Neural crest cell (in vitro differentiated cells): ENCODE measurements at regions not wholly inside any gene's neighbourhood (a gene's known extent, or its start where the extent isn't known, plus 50 kb on each side); places are given as distances from the start of the nearest gene placed in this dataset.

Source experiments
- DNase-seq: peaks from one replicate; pipeline ENCODE4 v3.0.0; 2021; ENCODE audit warnings: low read depth, mixed read lengths, low spot score
- H3K27ac Mint-ChIP-seq: one replicate; pipeline ENCODE4 v1.8.0; 2021; ENCODE audit warnings: mild to moderate bottlenecking, mixed read lengths; ENCODE audit not compliant: unreplicated experiment
- H3K27me3 Mint-ChIP-seq: 2 replicates; pipeline ENCODE4 v1.8.0; 2021; ENCODE audit warnings: low read depth, mild to moderate bottlenecking, mixed read lengths
- H3K36me3 Mint-ChIP-seq: 2 replicates; pipeline ENCODE4 v1.8.0; 2021; ENCODE audit warnings: low read depth, mild to moderate bottlenecking, mixed read lengths
- H3K4me1 Mint-ChIP-seq: 2 replicates; pipeline ENCODE4 v1.8.0; 2021; ENCODE audit warnings: mixed read lengths
- H3K4me3 Mint-ChIP-seq: one replicate; pipeline ENCODE4 v1.8.0; 2021; ENCODE audit warnings: mild to moderate bottlenecking, mixed read lengths
- H3K9me3 Mint-ChIP-seq: 2 replicates; pipeline ENCODE4 v1.8.0; 2021; ENCODE audit warnings: mixed read lengths
- TF ChIP-seq, protein P1 (sequence below): fragments of 200-600 bp; sonication (generic); conservative IDR thresholded peaks from 2 replicates; pipeline ENCODE4 v1.5.0; 2021; ENCODE audit warnings: antibody characterized with exemption, mild to moderate bottlenecking

DNA sequence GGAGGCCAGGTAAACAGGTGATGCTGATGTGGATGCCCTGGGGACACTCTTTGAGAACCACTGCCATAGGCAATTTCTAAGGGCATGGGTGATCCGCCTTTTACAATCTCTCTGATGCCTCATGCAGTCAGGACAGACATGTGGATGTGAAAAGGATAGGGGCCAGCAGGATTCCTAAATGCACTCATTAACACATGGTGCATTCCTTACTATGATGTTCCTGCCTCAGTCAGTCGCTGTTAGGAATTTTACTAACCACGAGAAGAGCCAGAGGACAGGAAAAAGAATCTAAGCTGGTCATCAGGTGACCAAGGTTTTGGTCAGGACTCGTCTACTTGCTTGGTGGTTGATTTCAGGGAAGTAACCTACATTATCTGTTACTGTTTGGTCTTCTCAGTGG, 191.0 kb downstream of the ARL4C start:
- no peak for DNase-seq
- no peaks in the 10 kb centered on the region for H3K36me3 Mint-ChIP-seq
- H3K27ac Mint-ChIP-seq: no peak overlapping the region
- no peaks in the 10 kb centered on the region for H3K27me3 Mint-ChIP-seq
- H3K4me1 Mint-ChIP-seq: peaks cover 14% of the 10 kb centered on the region
- TF ChIP-seq, protein P1, sequence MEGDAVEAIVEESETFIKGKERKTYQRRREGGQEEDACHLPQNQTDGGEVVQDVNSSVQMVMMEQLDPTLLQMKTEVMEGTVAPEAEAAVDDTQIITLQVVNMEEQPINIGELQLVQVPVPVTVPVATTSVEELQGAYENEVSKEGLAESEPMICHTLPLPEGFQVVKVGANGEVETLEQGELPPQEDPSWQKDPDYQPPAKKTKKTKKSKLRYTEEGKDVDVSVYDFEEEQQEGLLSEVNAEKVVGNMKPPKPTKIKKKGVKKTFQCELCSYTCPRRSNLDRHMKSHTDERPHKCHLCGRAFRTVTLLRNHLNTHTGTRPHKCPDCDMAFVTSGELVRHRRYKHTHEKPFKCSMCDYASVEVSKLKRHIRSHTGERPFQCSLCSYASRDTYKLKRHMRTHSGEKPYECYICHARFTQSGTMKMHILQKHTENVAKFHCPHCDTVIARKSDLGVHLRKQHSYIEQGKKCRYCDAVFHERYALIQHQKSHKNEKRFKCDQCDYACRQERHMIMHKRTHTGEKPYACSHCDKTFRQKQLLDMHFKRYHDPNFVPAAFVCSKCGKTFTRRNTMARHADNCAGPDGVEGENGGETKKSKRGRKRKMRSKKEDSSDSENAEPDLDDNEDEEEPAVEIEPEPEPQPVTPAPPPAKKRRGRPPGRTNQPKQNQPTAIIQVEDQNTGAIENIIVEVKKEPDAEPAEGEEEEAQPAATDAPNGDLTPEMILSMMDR: no peak
- H3K4me3 Mint-ChIP-seq: no peak overlapping the region
- H3K9me3 Mint-ChIP-seq: peaks cover 5% of the 10 kb centered on the region

DNA sequence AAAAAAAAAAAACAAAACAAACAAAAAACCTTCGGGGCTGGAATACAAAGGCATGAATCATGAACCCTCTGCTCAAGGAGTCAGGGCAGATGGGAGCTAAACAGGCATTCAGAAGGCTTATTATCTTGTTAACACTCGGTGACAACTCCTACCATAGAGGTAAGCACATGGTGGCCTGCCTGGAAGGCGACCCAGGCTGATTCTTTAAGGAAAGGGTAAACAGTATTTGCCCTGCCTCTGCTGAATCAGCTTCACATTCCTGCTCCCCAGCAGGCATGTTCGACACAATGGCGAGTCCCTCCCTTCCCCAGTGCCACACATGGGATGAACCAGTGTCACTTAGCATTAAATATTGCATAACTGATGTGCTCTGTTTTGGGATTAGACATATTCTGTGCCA, 191.9 kb downstream of the ARL4C start:
- peak overlapping the region; percentile 20 for H3K27ac Mint-ChIP-seq
- H3K4me3 Mint-ChIP-seq: peak overlapping the region; percentile 16
- peaks cover 14% of the 10 kb centered on the region for H3K4me1 Mint-ChIP-seq
- TF ChIP-seq, protein P1: no peak
- H3K36me3 Mint-ChIP-seq: no peaks in the 10 kb centered on the region
- peaks cover 5% of the 10 kb centered on the region for H3K9me3 Mint-ChIP-seq
- no peak for DNase-seq
- no peaks in the 10 kb centered on the region for H3K27me3 Mint-ChIP-seq

- Mint-ChIP-seq H3K27ac (no peak overlapping the region), H3K4me1 (peaks cover 14% of the 10 kb centered on the region), H3K4me3 (no peak overlapping the region), H3K36me3 (no peaks in the 10 kb centered on the region), H3K27me3 (no peaks in the 10 kb centered on the region), H3K9me3 (peaks cover 5% of the 10 kb centered on the region)
- TF ChIP-seq, protein P1: no peak
- no peak for DNase-seq
These were observed 194.3 kb downstream of the ARL4C start for GRCh38 chr2:234302664-234302991.

GRCh38 chr2:234300932-234301823, 195.7 kb downstream of the ARL4C start:
- no peaks in the 10 kb centered on the region for H3K36me3 Mint-ChIP-seq
- H3K27ac Mint-ChIP-seq: peak overlapping the region; percentile 35
- TF ChIP-seq, protein P1: no peak
- H3K9me3 Mint-ChIP-seq: no peaks in the 10 kb centered on the region
- no peak for DNase-seq
- no peaks in the 10 kb centered on the region for H3K27me3 Mint-ChIP-seq
- H3K4me1 Mint-ChIP-seq: peaks cover 14% of the 10 kb centered on the region
- H3K4me3 Mint-ChIP-seq: no peak overlapping the region

DNA sequence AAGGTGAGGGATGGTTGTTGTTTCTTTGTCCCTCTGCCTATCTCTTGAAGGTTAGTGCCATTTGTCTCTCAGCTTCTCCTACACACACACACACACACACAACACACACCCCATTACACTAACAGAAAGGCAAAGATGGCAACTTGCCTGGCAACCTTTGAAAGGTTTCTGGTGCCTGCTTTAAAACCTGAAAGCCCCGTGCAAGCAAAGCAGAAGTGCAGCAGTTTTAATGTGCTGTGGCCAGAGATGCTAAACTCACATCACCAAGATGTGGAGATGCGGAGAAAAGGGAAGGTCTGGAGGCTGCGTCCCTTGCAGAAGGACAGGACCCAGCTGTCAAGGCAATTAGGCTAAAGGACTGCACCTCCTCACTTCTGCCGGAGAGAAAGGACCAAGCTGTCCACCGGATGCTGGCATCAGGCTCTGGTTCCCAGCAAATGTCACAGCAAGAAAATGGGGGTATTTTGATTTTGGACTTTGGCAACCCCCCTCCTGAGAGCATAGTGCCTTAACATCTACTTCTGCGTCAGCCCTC, 196.4 kb downstream of the ARL4C start:
- H3K27ac Mint-ChIP-seq: no peak overlapping the region
- H3K9me3 Mint-ChIP-seq: no peaks in the 10 kb centered on the region
- TF ChIP-seq, protein P1: no peak
- DNase-seq: no peak
- H3K27me3 Mint-ChIP-seq: no peaks in the 10 kb centered on the region
- H3K4me1 Mint-ChIP-seq: peaks cover 13% of the 10 kb centered on the region
- no peaks in the 10 kb centered on the region for H3K36me3 Mint-ChIP-seq
- H3K4me3 Mint-ChIP-seq: no peak overlapping the region
